Liver (tissue), 8 donors: ENCODE measurements at regions not wholly inside any gene's neighbourhood (a gene's known extent, or its start where the extent isn't known, plus 50 kb on each side); places are given as distances from the start of the nearest gene placed in this dataset.
A peak's percentile ranks its signal among the peaks of the same experiment; 100 is the strongest.

Experiments used
- DNase-seq: peaks from one replicate; pipeline ENCODE4 v3.0.0-alpha.2; 2017; ENCODE audit warnings: low spot score
- H3K27ac ChIP-seq, 2 donors: one replicate each; pipeline ENCODE4 v1.7.0; 2013; ENCODE audit warnings: inconsistent platforms in 2 of 2, low read length in 2 of 2, control low read depth in 1 of 2, low read depth in 1 of 2, mild to moderate bottlenecking in 1 of 2
- H3K27me3 ChIP-seq, 4 donors: one replicate each; pipeline versions ENCODE4 v1.6.1 to v1.7.0; 2013; ENCODE audit warnings: low read length in 3 of 4, inconsistent platforms in 1 of 4, mild to moderate bottlenecking in 1 of 4, moderate library complexity in 1 of 4; ENCODE audit not compliant: control insufficient read depth in 4 of 4, insufficient read depth in 4 of 4
- H3K36me3 ChIP-seq, 4 donors: one replicate each; pipeline versions ENCODE4 v1.6.1 to v1.7.0; 2013; ENCODE audit warnings: low read length in 3 of 4, mild to moderate bottlenecking in 3 of 4, low read depth in 1 of 4, moderate library complexity in 1 of 4; ENCODE audit not compliant: control insufficient read depth in 4 of 4, insufficient read depth in 3 of 4
- H3K4me1 ChIP-seq, 4 donors: one replicate each; pipeline versions ENCODE4 v1.6.1 to v1.7.0; 2013; ENCODE audit warnings: low read length in 3 of 4, mild to moderate bottlenecking in 3 of 4, moderate library complexity in 1 of 4; ENCODE audit not compliant: control insufficient read depth in 4 of 4, insufficient read depth in 4 of 4
- H3K4me3 ChIP-seq, 3 donors: one replicate each; pipeline versions ENCODE4 v1.6.1 to v1.7.0; 2013; ENCODE audit warnings: low read length in 3 of 3, control low read depth in 1 of 3, low read depth in 1 of 3, mild to moderate bottlenecking in 1 of 3
- H3K9ac ChIP-seq, 2 donors: one replicate each; pipeline ENCODE4 v1.7.0; 2013; ENCODE audit warnings: low read length in 2 of 2, mild to moderate bottlenecking in 2 of 2, moderate library complexity in 2 of 2, control low read depth in 1 of 2, low read depth in 1 of 2
- H3K9me3 ChIP-seq, 4 donors: one replicate each; pipeline versions ENCODE4 v1.6.1 to v1.7.0; 2013; ENCODE audit warnings: low read length in 3 of 4; ENCODE audit not compliant: control insufficient read depth in 4 of 4
- EGR1 ChIP-seq, 2 donors: IDR thresholded peaks; 2 replicates each; pipeline ENCODE4 v1.6.1; 2016 to 2018; ENCODE audit warnings: antibody characterized with exemption in 2 of 2, low read depth in 2 of 2
- FOXA1 ChIP-seq: IDR thresholded peaks from 2 replicates; pipeline ENCODE4 v1.6.1; 2016; ENCODE audit warnings: antibody characterized with exemption
- FOXA2 ChIP-seq: IDR thresholded peaks from 2 replicates; pipeline ENCODE4 v1.6.1; 2016; ENCODE audit warnings: antibody characterized with exemption
- GABPA ChIP-seq, 2 donors: IDR thresholded peaks in 1 of 2; conservative IDR thresholded peaks in 1 of 2; 2 replicates each; pipeline ENCODE4 v1.6.1; 2016; ENCODE audit warnings: antibody characterized with exemption in 2 of 2, mild to moderate bottlenecking in 1 of 2, moderate library complexity in 1 of 2
- HNF4A ChIP-seq, 2 donors: conservative IDR thresholded peaks; 2 replicates each; pipeline ENCODE4 v1.6.1; 2016; ENCODE audit warnings: antibody characterized with exemption in 2 of 2, mild to moderate bottlenecking in 2 of 2
- HNF4G ChIP-seq: IDR thresholded peaks from 2 replicates; pipeline ENCODE4 v1.6.1; 2016; ENCODE audit warnings: antibody characterized with exemption
- JUND ChIP-seq, 2 donors: IDR thresholded peaks; 2 replicates each; pipeline ENCODE4 v1.6.1; 2016; ENCODE audit warnings: antibody characterized with exemption in 2 of 2
- NR2F2 ChIP-seq: IDR thresholded peaks from 2 replicates; pipeline ENCODE4 v1.6.1; 2016; ENCODE audit warnings: antibody characterized with exemption
- RAD21 ChIP-seq, 2 donors: IDR thresholded peaks; 2 replicates each; pipeline ENCODE4 v1.6.1; 2016; ENCODE audit warnings: antibody characterized with exemption in 2 of 2, mild to moderate bottlenecking in 2 of 2
- RXRA ChIP-seq, 2 donors: IDR thresholded peaks; 2 replicates each; pipeline ENCODE4 v1.6.1; 2017 to 2018; ENCODE audit warnings: antibody characterized with exemption in 2 of 2, mild to moderate bottlenecking in 1 of 2
- SP1 ChIP-seq: IDR thresholded peaks from 2 replicates; pipeline ENCODE4 v1.6.1; 2018; ENCODE audit warnings: antibody characterized with exemption, mild to moderate bottlenecking
- TAF1 ChIP-seq: conservative IDR thresholded peaks from 2 replicates; pipeline ENCODE4 v1.6.1; 2016; ENCODE audit warnings: antibody characterized with exemption, mild to moderate bottlenecking
- YY1 ChIP-seq: IDR thresholded peaks from 2 replicates; pipeline ENCODE4 v1.6.1; 2016; ENCODE audit warnings: antibody characterized with exemption, mild to moderate bottlenecking
- WGBS: extraction: QIAGEN DNeasy Blood & Tissue Kit; methylation state at CpG from one replicate; pipeline ENCODE4 v1.1.7; 2013; 5-methylcytosine and 5-hydroxymethylcytosine counted together
- TF ChIP-seq, protein P1 (sequence below): IDR thresholded peaks from 2 replicates; pipeline ENCODE4 v1.6.1; 2016; ENCODE audit warnings: antibody characterized with exemption, mild to moderate bottlenecking
- TF ChIP-seq, protein P2 (sequence below): IDR thresholded peaks from 2 replicates; pipeline ENCODE4 v1.6.1; 2016; ENCODE audit warnings: antibody characterized with exemption
- TF ChIP-seq, protein P3 (sequence below): IDR thresholded peaks from 2 replicates; pipeline ENCODE4 v1.6.1; 2016; ENCODE audit warnings: antibody characterized with exemption
- TF ChIP-seq, protein P4 (sequence below): fragments of 150-350 bp; IDR thresholded peaks from 2 replicates; pipeline ENCODE4 v1.5.1; 2017; ENCODE audit warnings: improper control_type of control experiment, low read depth, low read length; ENCODE audit not compliant: missing input control
- donor health status: healthy.
- donor health status: healthy.
- donor health status: healthy.
- donor health status: healthy.
- donor health status: healthy.

DNA sequence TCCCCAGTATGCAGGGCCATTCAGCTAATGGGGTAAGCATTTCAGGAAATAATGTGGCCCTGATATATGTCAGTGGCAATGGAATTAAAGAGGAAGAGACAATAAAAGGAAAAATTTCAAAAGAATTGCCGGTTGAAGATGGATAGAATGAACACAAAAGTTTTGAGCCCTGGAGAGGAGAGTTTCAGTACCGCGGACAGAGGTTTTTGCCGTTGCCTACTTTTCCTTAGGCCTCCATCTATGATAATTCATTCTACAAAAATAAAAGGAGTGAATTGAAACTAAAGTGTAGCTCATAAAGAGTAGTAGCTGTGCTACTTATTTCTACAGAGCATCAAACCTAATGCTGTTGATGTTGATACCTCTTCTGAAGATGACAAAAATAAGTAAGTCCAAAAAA is 140.7 kb downstream of the RNASET2 start:
- 74% methylated on average over 4 of the region's 4 CpGs for WGBS
- TF ChIP-seq, protein P1, sequence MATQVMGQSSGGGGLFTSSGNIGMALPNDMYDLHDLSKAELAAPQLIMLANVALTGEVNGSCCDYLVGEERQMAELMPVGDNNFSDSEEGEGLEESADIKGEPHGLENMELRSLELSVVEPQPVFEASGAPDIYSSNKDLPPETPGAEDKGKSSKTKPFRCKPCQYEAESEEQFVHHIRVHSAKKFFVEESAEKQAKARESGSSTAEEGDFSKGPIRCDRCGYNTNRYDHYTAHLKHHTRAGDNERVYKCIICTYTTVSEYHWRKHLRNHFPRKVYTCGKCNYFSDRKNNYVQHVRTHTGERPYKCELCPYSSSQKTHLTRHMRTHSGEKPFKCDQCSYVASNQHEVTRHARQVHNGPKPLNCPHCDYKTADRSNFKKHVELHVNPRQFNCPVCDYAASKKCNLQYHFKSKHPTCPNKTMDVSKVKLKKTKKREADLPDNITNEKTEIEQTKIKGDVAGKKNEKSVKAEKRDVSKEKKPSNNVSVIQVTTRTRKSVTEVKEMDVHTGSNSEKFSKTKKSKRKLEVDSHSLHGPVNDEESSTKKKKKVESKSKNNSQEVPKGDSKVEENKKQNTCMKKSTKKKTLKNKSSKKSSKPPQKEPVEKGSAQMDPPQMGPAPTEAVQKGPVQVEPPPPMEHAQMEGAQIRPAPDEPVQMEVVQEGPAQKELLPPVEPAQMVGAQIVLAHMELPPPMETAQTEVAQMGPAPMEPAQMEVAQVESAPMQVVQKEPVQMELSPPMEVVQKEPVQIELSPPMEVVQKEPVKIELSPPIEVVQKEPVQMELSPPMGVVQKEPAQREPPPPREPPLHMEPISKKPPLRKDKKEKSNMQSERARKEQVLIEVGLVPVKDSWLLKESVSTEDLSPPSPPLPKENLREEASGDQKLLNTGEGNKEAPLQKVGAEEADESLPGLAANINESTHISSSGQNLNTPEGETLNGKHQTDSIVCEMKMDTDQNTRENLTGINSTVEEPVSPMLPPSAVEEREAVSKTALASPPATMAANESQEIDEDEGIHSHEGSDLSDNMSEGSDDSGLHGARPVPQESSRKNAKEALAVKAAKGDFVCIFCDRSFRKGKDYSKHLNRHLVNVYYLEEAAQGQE, result peak; percentile 95
- TF ChIP-seq RAD21 (IDR thresholded peaks at IDR 0.05), result no peak
- TF ChIP-seq FOXA1, result no peak
- no peak for TF ChIP-seq NR2F2
- TF ChIP-seq JUND (IDR thresholded peaks at IDR 0.05), result no peak
- TF ChIP-seq, protein P2, sequence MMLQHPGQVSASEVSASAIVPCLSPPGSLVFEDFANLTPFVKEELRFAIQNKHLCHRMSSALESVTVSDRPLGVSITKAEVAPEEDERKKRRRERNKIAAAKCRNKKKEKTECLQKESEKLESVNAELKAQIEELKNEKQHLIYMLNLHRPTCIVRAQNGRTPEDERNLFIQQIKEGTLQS, result no peak
- no peaks in the 10 kb centered on the region for H3K27me3 ChIP-seq
- no peaks in the 10 kb centered on the region for H3K9me3 ChIP-seq
- H3K36me3 ChIP-seq, result no peaks in the 10 kb centered on the region
- H3K4me1 ChIP-seq, result no peaks in the 10 kb centered on the region
- no peak overlapping the region for H3K27ac ChIP-seq
- no peak overlapping the region for H3K9ac ChIP-seq
- no peak for DNase-seq
- no peak overlapping the region for H3K4me3 ChIP-seq

DNA sequence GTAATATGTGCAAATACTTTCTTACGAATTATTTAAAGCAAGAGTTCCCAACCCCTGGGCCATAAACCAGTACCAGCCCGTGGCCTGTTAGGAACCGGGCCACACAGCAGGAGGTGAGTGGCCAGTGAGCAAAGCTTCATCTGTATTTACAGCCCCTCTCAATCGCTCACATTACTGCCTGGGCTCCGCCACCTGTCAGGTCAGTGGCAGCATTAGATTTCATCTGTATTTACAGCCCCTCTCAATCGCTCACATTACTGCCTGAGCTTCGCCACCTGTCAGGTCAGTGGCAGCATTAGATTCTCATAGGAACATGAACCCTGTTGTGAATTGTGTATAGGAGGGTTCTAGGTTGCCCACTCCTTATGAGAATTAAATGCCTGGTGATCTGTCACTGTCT is 142.0 kb downstream of the RNASET2 start:
- no peak overlapping the region for H3K4me3 ChIP-seq
- WGBS, result 76% methylated on average over 7 of the region's 7 CpGs
- DNase-seq, result no peak

DNA sequence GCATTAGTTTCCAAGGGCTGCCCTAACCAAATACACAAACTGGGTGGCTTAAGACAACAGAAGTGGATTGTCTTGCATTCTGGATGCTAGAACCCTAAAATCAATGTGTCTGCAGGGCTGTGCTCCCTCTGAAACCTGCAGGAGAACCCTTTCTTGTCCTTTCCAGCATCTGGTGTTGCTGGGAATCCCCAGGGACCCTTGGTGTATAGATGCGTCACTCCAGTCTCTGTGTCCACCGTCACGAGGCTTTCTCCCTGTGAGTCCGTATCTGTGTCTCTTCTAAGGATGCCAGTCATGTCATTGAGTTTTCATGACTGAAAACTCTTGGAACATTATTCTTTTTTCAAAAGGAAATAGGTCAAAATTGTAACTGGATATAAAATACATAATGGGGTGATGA is 142.9 kb downstream of the RNASET2 start:
- H3K36me3 ChIP-seq, result no peaks in the 10 kb centered on the region
- H3K9ac ChIP-seq, result no peak overlapping the region
- H3K4me3 ChIP-seq, result no peak overlapping the region
- no peaks in the 10 kb centered on the region for H3K27me3 ChIP-seq
- no peaks in the 10 kb centered on the region for H3K4me1 ChIP-seq
- no peaks in the 10 kb centered on the region for H3K9me3 ChIP-seq
- no peak for TF ChIP-seq GABPA (IDR thresholded peaks at IDR 0.05 in 1 of 2, conservative IDR thresholded peaks at IDR 0.05 in 1 of 2)
- no peak for TF ChIP-seq SP1
- TF ChIP-seq, protein P3, sequence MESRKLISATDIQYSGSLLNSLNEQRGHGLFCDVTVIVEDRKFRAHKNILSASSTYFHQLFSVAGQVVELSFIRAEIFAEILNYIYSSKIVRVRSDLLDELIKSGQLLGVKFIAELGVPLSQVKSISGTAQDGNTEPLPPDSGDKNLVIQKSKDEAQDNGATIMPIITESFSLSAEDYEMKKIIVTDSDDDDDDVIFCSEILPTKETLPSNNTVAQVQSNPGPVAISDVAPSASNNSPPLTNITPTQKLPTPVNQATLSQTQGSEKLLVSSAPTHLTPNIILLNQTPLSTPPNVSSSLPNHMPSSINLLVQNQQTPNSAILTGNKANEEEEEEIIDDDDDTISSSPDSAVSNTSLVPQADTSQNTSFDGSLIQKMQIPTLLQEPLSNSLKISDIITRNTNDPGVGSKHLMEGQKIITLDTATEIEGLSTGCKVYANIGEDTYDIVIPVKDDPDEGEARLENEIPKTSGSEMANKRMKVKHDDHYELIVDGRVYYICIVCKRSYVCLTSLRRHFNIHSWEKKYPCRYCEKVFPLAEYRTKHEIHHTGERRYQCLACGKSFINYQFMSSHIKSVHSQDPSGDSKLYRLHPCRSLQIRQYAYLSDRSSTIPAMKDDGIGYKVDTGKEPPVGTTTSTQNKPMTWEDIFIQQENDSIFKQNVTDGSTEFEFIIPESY, result no peak
- TF ChIP-seq FOXA1, result no peak
- TF ChIP-seq, protein P1, result no peak
- TF ChIP-seq YY1, result no peak
- TF ChIP-seq NR2F2, result no peak
- no peak for TF ChIP-seq HNF4A (conservative IDR thresholded peaks at IDR 0.05)
- no peak for TF ChIP-seq RXRA (IDR thresholded peaks at IDR 0.05)
- TF ChIP-seq TAF1, result no peak
- no peak for TF ChIP-seq FOXA2
- no peak for TF ChIP-seq EGR1 (IDR thresholded peaks at IDR 0.05; ENCODE audit: low read depth in 2 of 2)
- TF ChIP-seq, protein P4, sequence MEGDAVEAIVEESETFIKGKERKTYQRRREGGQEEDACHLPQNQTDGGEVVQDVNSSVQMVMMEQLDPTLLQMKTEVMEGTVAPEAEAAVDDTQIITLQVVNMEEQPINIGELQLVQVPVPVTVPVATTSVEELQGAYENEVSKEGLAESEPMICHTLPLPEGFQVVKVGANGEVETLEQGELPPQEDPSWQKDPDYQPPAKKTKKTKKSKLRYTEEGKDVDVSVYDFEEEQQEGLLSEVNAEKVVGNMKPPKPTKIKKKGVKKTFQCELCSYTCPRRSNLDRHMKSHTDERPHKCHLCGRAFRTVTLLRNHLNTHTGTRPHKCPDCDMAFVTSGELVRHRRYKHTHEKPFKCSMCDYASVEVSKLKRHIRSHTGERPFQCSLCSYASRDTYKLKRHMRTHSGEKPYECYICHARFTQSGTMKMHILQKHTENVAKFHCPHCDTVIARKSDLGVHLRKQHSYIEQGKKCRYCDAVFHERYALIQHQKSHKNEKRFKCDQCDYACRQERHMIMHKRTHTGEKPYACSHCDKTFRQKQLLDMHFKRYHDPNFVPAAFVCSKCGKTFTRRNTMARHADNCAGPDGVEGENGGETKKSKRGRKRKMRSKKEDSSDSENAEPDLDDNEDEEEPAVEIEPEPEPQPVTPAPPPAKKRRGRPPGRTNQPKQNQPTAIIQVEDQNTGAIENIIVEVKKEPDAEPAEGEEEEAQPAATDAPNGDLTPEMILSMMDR, result no peak
- DNase-seq, result no peak
- whole genome bisulfite sequencing, result 89% methylated on average over 4 of the region's 4 CpGs
- H3K27ac ChIP-seq, result no peak overlapping the region

More for the DNA sequence above, 142.0 kb downstream of the RNASET2 start:
- Histone ChIP-seq H3K27ac (no peak overlapping the region), H3K9ac (no peak overlapping the region), H3K9me3 (no peaks in the 10 kb centered on the region), H3K4me1 (no peaks in the 10 kb centered on the region), H3K36me3 (no peaks in the 10 kb centered on the region), H3K27me3 (no peaks in the 10 kb centered on the region)
- TF ChIP-seq HNF4A (conservative IDR thresholded peaks at IDR 0.05), result no peak
- TF ChIP-seq EGR1 (IDR thresholded peaks at IDR 0.05; ENCODE audit: low read depth in 2 of 2), result no peak
- no peak for TF ChIP-seq HNF4G
